Spleen (tissue), 11 donors: ENCODE measurements at regions not wholly inside any gene's neighbourhood (a gene's known extent, or its start where the extent isn't known, plus 50 kb on each side); places are given as distances from the start of the nearest gene placed in this dataset.

Source experiments
- DNase-seq: peaks from one replicate; pipeline ENCODE4 v3.0.0-alpha.2; 2020
- H3K27ac ChIP-seq, 8 donors: fragments of 200-600 bp; sonication (generic) in 7 of 8; 1 replicate in 4 of 8; 2 replicates in 4 of 8; pipeline versions ENCODE4 v1.5.0 to v1.8.0; 2016 to 2021; ENCODE audit warnings: inconsistent platforms in 4 of 8, mild to moderate bottlenecking in 4 of 8, moderate library complexity in 1 of 8
- H3K27me3 ChIP-seq, 7 donors: fragments of 200-600 bp; sonication (generic) in 6 of 7; replicated peaks in 1 of 7; 1 replicate in 4 of 7; 2 replicates in 3 of 7; pipeline versions ENCODE4 v1.5.0 to v1.8.0; 2016 to 2021; ENCODE audit warnings: inconsistent platforms in 3 of 7, mild to moderate bottlenecking in 1 of 7
- H3K36me3 ChIP-seq, 6 donors: fragments of 200-600 bp; sonication (generic) in 5 of 6; 1 replicate in 4 of 6; 2 replicates in 2 of 6; pipeline versions ENCODE4 v1.5.0 to v1.8.0; 2016 to 2021; ENCODE audit warnings: inconsistent platforms in 2 of 6
- H3K4me1 ChIP-seq, 6 donors: fragments of 200-600 bp; sonication (generic) in 5 of 6; 1 replicate in 3 of 6; 2 replicates in 3 of 6; pipeline versions ENCODE4 v1.5.0 to v1.8.0; 2016 to 2021; ENCODE audit warnings: inconsistent platforms in 3 of 6
- H3K4me3 ChIP-seq, 8 donors: fragments of 200-600 bp; sonication (generic) in 7 of 8; 1 replicate in 4 of 8; 2 replicates in 4 of 8; pipeline versions ENCODE4 v1.5.0 to v1.8.0; 2016 to 2021; ENCODE audit warnings: inconsistent platforms in 4 of 8, mild to moderate bottlenecking in 4 of 8, moderate library complexity in 2 of 8
- H3K9me3 ChIP-seq, 8 donors: fragments of 200-600 bp; sonication (generic) in 7 of 8; 1 replicate in 4 of 8; 2 replicates in 4 of 8; pipeline versions ENCODE4 v1.5.0 to v1.8.0; 2016 to 2021; ENCODE audit warnings: inconsistent platforms in 4 of 8
- POLR2A ChIP-seq, 3 donors: fragments of 450-650 bp; IDR thresholded peaks; one replicate each; pipeline ENCODE4 v1.5.1; 2017; ENCODE audit warnings: antibody characterized with exemption in 3 of 3, mild to moderate bottlenecking in 1 of 3
- POLR2AphosphoS5 ChIP-seq, 3 donors: sonication (generic); formaldehyde crosslinking; IDR thresholded peaks; one replicate each; pipeline ENCODE4 v1.5.1; 2017; ENCODE audit warnings: antibody characterized with exemption in 3 of 3
- WGBS, 5 donors: extraction: QIAGEN DNeasy Blood & Tissue Kit in 3 of 5; methylation state at CpG; one replicate each; pipeline versions ENCODE4 v1.1.5 to v1.1.7; 2013 to 2018; 5-methylcytosine and 5-hydroxymethylcytosine counted together
- intact Hi-C: fragments of 100-400 bp; cut with DNase I; formaldehyde crosslinking; loops from one replicate; pipeline ENCODE4 v1.15.0; 2023; ENCODE audit warnings: low total_unique reads
- TF ChIP-seq, protein P1 (sequence below), 11 experiments: fragments of 200-600 bp in 7 of 11; fragments of 450-650 bp in 4 of 11; sonication (generic) in 4 of 11; IDR thresholded peaks in 8 of 11; conservative IDR thresholded peaks in 3 of 11; 1 replicate in 7 of 11; 2 replicates in 4 of 11; pipeline versions ENCODE4 v1.4.0 to v1.8.0; 2016 to 2021; ENCODE audit warnings: antibody characterized with exemption in 11 of 11, inconsistent platforms in 4 of 11, mild to moderate bottlenecking in 1 of 11
- donor health status: healthy with polysubstance abuse.
- donor health status: DM: no; HTN: no; CAD: no; lungs with moderate emphysema.
- donor health status: DM: no; HTN: no; CAD: no.
- donor health status: Bipolar disorder and iron deficiency.
- donor health status: healthy.
- donor health status: DM: no; HTN: no; CAD: no.
- donor health status: DM: yes; HTN: yes; CAD: no.

DNA sequence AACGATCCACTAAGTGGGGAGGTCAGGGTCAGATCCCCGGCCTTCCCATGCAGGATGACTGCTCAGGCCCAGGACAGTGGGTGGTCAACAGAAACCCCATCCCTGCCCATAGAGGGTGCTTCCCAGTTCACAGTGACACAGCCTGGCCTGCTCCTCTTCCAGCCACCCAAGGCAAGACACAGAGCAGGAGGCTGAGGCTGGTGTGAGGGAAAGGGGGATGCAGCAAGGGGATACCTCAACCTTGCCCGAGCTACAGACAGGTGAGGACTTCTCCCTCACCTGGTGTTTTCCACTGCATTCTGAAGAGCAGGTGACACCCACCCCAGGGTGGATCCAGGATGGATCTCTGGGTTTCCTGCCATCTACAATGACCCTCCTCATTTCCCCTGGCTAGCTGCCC is 106.7 kb downstream of the KIF26A start:
- H3K9me3 ChIP-seq: peaks cover 0 to 34% (median 16%) of the 10 kb centered on the region in 8 donors
- no peak for TF ChIP-seq POLR2A (IDR thresholded peaks at IDR 0.05)
- TF ChIP-seq, protein P1, sequence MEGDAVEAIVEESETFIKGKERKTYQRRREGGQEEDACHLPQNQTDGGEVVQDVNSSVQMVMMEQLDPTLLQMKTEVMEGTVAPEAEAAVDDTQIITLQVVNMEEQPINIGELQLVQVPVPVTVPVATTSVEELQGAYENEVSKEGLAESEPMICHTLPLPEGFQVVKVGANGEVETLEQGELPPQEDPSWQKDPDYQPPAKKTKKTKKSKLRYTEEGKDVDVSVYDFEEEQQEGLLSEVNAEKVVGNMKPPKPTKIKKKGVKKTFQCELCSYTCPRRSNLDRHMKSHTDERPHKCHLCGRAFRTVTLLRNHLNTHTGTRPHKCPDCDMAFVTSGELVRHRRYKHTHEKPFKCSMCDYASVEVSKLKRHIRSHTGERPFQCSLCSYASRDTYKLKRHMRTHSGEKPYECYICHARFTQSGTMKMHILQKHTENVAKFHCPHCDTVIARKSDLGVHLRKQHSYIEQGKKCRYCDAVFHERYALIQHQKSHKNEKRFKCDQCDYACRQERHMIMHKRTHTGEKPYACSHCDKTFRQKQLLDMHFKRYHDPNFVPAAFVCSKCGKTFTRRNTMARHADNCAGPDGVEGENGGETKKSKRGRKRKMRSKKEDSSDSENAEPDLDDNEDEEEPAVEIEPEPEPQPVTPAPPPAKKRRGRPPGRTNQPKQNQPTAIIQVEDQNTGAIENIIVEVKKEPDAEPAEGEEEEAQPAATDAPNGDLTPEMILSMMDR (IDR thresholded peaks at IDR 0.05 in 8 of 11, conservative IDR thresholded peaks at IDR 0.05 in 3 of 11): no peak
- TF ChIP-seq POLR2AphosphoS5 (IDR thresholded peaks at IDR 0.05): no peak
- intact Hi-C loops: no loop called here
- no peaks in the 10 kb centered on the region for H3K36me3 ChIP-seq
- DNase-seq: peak; percentile 16
- H3K27me3 ChIP-seq: peaks cover 0 to 15% (median 0%) of the 10 kb centered on the region in 7 donors
- peaks cover 0 to 5% (median 0%) of the 10 kb centered on the region in 6 donors for H3K4me1 ChIP-seq
- H3K4me3 ChIP-seq: no peak overlapping the region
- no peak overlapping the region for H3K27ac ChIP-seq
- WGBS, 5 donors: 74 to 93% (median 83%) methylated on average over 3 of the region's 3 CpGs

GRCh38 chr14:104245723-104246122 is 107.3 kb downstream of the KIF26A start:
- TF ChIP-seq, protein P1 (IDR thresholded peaks at IDR 0.05 in 8 of 11, conservative IDR thresholded peaks at IDR 0.05 in 3 of 11): no peak
- TF ChIP-seq POLR2AphosphoS5 (IDR thresholded peaks at IDR 0.05): no peak
- TF ChIP-seq POLR2A (IDR thresholded peaks at IDR 0.05): no peak
- H3K4me1 ChIP-seq: peaks cover 0 to 5% (median 0%) of the 10 kb centered on the region in 6 donors
- intact Hi-C loops: no loop called here
- H3K4me3 ChIP-seq: no peak overlapping the region
- peaks cover 0 to 14% (median 0%) of the 10 kb centered on the region in 7 donors for H3K27me3 ChIP-seq
- no peak for DNase-seq
- WGBS, 5 donors: 87 to 97% (median 91%) methylated on average over 2 of the region's 2 CpGs
- H3K27ac ChIP-seq: no peak overlapping the region
- peaks cover 0 to 34% (median 16%) of the 10 kb centered on the region in 8 donors for H3K9me3 ChIP-seq
- no peaks in the 10 kb centered on the region for H3K36me3 ChIP-seq

DNA sequence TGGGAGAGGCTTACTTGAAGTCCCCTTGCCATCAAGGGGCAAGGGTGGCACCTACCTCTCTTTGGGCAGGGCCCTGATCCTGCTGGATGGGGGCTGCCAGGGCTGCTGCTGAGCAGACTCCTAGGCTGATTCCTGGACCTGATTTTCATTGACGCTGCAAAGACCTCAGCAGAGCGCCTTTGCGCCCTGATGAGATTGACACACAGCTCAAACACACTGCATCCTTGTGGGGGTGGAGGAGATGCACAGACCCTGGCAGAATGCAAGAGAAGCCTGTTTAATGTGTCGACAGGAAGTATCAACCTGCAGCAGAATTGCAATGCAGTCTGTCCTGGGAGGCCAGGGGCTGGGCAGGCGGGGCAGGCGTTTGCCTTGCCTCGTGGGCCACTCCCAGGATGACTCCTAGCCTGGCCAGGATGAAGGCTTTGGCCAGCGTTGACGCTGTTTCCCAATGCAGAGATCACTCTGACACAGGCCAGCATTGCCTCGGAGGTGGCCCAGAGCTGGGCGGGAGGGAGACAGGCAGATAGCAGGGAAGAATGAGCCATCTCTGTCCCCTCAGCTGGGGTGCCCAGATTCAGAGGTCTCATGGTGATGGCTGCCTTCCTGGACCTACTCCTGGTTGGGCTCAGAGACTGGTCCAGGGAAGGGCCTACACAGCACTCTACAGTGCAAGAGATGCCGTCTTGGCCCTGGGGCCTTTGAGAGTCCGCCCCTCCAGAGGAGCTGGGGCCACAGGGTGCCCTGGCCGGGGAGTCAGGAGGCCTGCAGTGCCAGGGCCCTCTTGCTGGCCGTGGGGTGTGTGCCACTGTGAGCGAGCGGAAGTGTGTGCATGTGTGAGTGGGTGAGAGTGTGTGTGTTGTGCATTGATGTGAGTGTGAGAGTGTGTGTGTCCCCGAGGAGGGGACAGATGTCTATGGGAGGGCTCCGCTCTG is 108.3 kb downstream of the KIF26A start:
- H3K27me3 ChIP-seq: peaks cover 0 to 14% (median 0%) of the 10 kb centered on the region in 7 donors
- H3K9me3 ChIP-seq: peaks cover 0 to 34% (median 16%) of the 10 kb centered on the region in 8 donors
- H3K4me1 ChIP-seq: peaks cover 0 to 5% (median 0%) of the 10 kb centered on the region in 6 donors
- 67 to 85% (median 83%) methylated on average over 16 to 19 of the region's 19 CpGs for WGBS, 5 donors
- no peak overlapping the region for H3K4me3 ChIP-seq
- H3K27ac ChIP-seq: no peak overlapping the region
- TF ChIP-seq, protein P1 (IDR thresholded peaks at IDR 0.05 in 8 of 11, conservative IDR thresholded peaks at IDR 0.05 in 3 of 11): no peak
- TF ChIP-seq POLR2AphosphoS5 (IDR thresholded peaks at IDR 0.05) (no peak), POLR2A (IDR thresholded peaks at IDR 0.05) (no peak)
- peak; percentile 57 for DNase-seq
- intact Hi-C loops: no loop called here
- no peaks in the 10 kb centered on the region for H3K36me3 ChIP-seq
